ENCODE measurements at regions not wholly inside any gene's neighbourhood (a gene's known extent, or its start where the extent isn't known, plus 50 kb on each side); places are given as distances from the start of the nearest gene placed in this dataset.
"Not testable (repeated sequence)": the region's sequence is repeated elsewhere in the genome, so short reads cannot be mapped to it uniquely, and the experiment has no call there.

DNA sequence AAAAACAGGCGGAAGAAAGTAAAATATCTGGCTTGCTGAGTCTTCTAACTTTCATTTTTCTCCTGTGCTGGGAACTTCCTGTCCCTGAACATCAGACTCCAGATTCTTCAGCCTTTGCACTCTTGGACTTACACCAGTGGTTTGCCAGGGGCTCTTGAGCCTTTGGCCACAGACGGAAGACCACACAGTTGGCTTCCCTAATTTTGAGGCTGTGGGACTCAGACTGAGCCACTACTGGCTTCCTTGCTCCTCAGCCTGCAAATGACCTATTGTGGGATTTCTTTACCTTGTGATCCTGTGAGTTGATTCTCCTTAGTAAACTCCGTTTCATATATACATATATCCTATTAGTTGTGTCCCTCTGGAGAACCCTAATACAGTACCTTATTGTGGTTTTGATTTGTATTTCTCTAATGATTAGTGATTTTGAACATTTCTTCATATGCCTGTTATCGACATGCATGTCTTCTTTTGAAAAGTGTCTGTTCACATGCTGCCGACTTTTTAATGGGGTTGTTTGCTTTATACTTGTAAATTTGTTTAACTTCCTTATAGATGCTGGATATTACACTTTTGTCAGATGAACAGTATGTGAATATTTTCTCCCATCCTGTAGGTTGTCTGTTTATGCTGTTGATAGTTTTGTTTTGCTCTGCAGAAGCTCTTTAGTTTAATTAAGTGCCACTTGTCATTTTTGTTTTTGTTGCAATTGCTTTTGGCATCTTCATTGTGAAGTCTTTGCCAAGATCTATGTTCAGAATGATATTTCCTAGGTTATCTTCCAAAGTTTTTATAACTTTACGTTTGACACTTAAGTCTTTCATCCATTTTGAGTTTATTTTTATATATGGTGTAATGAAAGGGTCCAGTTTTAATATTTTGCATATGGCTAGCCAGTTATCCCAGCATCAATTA lies 348.8 kb upstream of the SETBP1 start:
- DNase-seq (ENCODE audit: low spot score) = no peak

GRCh38 chr18:44341759-44342158 lies 338.9 kb upstream of the SETBP1 start:
- no peak for DNase-seq (ENCODE audit: low spot score)

- DNase-seq (ENCODE audit: low spot score) = no peak
Observed at GRCh38 chr18:44342162-44342561, 338.5 kb upstream of the SETBP1 start.

DNA sequence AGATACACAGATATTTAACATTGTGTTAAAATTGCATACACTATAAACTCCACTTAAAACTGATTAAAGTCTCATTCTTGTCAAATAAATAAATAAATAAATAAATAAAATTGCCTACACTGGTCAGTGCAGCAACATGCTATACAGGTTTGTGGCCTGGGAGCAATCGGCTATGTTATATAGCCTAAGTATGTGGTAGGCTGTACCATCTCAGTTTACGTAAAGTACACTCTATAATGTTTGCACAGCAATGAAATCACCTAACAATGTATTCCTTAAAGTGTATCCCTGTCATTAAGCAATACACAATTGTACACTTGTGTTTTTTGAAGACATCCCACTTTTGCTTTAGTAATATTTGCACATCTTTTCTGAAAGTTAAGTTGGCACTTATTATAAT lies 337.7 kb upstream of the SETBP1 start:
- no peak for DNase-seq (ENCODE audit: low spot score)

DNA sequence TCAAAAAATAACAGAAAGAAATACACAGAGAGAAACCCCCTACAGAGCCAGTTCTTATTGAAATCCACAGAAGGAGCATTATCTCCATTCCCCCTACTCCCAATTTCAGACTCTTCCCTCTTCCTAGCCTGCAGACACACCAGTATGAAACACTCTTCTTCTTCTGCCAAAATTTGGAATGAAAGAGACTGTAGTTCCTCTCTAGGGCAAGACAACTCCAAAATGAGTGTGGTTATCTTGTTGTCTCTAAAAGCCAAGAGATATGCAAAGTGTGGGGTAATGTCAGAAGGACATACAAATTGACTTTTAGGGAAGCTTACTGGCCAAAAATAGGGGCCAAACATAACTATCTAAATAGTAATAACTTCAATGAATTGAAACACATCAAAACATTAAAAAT lies 337.1 kb upstream of the SETBP1 start:
- no peak for DNase-seq (ENCODE audit: low spot score)

- no peak for DNase-seq (ENCODE audit: low spot score)
Observed at GRCh38 chr18:44356566-44357157, 324.0 kb upstream of the SETBP1 start.

DNA sequence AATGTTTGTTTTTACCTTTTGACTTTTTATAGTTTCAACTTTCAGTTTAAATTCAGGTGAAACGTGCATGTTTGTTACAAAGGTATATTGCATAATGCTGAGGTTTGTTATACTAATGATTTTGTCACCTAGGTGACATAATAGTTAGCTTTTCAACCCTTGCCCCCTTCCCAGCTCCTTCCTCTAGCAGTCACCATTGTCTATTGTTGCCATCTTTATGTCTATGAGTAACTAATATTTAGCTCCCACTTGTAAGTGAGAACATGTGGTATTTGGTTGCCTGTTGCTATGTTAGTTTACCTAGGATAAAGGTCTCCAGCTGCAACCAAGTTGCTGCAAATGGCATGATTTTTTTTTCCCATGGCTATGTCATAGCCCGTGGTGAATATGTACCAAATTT lies 322.3 kb upstream of the SETBP1 start:
- DNase-seq (ENCODE audit: low spot score) = no peak

DNA sequence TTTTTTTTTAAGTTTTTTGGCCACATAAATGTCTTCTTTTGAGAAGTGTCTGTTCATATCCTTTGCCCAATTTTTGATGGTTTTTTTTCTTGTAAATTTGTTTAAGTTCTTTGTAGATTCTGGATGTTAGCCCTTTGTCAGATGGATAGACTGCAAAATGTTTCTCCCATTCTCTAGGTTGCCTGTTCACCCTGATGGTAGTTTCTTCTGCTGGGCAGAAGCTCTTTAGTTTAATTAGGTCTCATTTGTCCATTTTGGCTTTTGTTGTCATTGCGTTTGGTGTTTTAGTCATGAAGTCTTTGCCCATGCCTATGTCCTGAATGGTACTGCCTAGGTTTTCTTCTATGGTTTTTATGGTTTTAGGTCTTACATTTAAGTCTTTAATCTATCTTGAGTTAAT lies 320.9 kb upstream of the SETBP1 start:
- not testable (repeated sequence) for DNase-seq (ENCODE audit: low spot score)

DNA sequence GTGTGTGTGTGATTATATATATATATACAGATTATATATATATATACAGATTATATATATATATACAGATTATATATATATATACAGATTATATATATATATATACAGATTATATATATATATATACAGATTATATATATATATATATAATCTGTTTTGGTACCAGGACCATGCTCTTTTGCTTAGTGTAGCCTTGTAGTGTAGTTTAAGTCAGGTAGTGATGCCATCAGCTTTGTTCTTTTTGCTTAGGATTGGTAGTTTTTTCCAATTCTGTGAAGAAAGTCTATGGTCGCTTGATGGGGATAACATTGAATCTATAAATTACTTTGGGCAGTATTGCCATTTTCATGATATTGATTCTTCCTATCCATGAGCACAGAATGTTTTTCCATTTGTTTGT lies 318.5 kb upstream of the SETBP1 start:
- not testable (repeated sequence) for DNase-seq (ENCODE audit: low spot score)

DNA sequence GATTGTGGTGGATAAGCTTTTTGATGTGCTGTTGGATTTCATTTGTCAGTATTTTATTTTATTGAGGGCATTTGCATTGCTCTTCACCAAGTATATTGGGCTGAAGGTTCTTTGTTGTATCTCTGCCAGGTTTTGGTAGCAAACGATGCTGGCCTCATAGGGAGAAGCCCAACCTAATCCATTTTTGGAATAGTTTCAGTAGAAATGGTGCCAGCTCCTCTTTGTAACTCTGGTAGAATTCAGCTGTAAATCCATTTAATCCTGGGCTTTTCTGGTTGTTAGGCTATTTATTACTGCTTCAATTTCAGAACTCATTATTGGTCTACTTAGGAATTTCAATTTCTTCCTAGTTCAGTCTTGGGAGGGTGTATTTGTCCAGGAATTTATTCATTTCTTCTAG lies 309.8 kb upstream of the SETBP1 start:
- no peak for DNase-seq (ENCODE audit: low spot score)

GRCh38 chr18:44374966-44375365 lies 305.7 kb upstream of the SETBP1 start:
- no peak for DNase-seq (ENCODE audit: low spot score)

- DNase-seq (ENCODE audit: low spot score) = no peak
Observed at GRCh38 chr18:44386401-44386800, 294.3 kb upstream of the SETBP1 start.

DNA sequence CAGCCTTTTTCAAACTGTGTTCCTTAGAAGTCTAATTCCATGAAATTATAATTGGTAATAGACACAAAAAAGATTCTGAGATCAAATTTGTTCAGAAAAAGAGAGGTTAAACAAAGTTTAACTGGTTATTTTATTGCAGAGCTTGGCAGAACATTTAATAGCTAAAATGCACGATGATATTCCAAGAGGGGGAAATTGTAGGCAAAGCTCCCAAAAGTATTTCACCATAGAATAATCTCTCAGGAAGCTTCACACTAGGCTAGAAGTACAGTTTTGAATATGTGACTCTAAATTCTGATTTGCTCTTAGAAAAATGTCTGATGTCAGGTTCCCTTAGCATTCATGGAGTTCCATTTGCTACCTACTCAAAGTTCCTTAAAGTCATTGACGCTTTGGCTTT lies 292.4 kb upstream of the SETBP1 start:
- DNase-seq (ENCODE audit: low spot score) = no peak

DNA sequence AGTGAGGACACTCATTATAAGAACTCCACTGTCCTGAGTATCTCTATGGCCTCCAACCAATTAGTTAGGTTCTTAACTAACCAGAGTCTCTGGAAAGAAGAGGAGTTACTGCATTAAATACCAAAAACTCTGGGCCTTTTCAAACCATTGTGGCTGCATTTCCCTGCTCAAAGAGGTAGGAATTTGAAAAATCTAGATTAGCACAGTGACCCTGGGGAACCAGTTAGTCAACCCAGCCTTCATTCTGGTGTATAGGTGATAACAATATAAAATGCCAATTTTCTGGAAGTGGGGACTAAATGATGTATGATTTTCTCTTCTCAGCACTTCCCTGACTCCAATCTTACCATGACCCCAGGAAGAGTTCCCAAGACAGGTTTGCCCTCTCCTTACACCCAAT lies 287.8 kb upstream of the SETBP1 start:
- no peak for DNase-seq (ENCODE audit: low spot score)

DNA sequence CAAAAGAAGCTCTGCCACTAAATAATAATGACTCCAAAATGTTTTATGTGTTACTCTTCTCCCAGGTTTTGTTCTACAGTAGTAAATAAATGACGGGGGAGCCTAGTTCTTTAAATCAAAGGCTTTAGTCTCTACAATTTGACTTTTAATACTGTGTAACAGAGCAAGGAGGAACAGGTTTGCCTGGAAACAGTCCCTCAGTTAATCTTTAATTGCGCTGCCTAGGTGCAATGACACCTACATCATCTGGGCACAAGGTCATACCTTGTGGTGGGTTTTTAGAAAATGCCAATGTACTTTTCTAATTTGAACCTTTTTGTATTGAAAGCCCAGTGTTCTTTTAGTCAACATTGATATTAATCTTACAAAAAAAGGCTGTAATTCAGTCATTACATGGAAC lies 287.3 kb upstream of the SETBP1 start:
- no peak for DNase-seq (ENCODE audit: low spot score)

GRCh38 chr18:44396550-44396949 lies 284.1 kb upstream of the SETBP1 start:
- DNase-seq (ENCODE audit: low spot score) = no peak

DNA sequence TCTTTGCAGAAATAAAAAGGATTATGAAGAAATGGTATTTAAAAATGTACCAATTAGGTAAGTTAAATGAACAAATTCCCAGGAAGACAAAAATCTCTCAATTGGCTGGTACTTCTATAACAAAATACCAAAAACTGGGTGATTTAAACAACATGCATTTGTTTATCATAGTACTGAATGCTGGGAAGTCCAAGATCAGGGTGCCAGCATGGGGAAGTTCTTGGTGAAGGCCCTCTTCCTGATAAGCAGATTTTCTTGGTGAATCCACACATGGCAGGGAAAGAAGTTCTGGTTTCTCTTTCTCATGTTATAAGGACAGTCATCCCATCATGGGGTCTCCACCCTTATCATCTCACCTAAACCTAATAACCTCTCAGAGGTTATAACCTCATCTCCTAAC lies 271.6 kb upstream of the SETBP1 start:
- no peak for DNase-seq (ENCODE audit: low spot score)

- DNase-seq (ENCODE audit: low spot score) = no peak
Observed at GRCh38 chr18:44409515-44409914, 271.2 kb upstream of the SETBP1 start.

DNA sequence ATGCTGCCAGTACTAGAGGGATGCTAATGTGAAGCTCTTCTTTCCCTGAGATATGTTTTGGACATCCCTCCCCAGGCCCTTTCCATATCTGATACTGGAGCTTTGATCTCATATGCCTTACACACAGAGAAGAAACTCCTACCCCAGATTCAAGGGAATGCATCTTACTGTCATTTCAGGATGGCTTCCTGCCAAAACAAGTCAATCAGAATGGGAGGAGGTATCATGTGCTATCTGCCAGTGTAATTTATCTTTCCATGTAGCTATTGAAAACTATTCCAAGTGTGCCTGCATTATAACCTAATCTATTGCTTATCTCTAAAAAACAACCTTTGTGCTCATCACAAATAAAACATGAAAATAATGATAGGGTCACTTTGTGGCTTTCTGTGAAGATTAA lies 269.9 kb upstream of the SETBP1 start:
- DNase-seq (ENCODE audit: low spot score) = no peak

DNA sequence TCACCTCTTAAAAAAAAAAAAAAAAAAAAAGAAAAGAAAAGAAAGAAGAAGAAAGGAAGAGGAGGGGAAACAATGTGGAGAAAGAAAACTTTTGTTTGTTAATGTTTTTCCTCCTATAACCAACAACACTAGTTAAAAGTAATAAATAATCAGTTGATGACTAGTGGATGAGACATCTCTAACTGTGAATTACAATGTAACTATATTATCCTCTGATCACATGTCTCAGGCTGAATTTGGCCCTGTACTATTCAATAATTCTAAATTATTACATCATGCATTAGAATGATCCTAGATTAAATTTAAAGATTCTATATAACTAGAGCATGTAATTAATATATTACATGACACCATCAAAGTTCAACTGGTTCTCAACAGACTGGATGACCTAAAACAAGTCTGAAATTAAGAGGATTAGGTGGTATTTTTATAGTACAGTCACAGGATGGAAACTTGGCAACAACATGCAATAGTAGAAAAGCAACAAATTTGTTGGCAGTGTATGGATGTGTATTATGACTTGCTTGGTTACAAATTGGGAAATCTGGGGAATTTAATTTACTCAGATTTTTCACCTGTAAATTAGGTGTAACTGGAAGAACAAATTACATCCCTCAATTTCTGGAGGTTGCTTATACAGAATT lies 269.3 kb upstream of the SETBP1 start:
- DNase-seq (ENCODE audit: low spot score) = no peak

GRCh38 chr18:44411976-44412375 lies 268.7 kb upstream of the SETBP1 start:
- DNase-seq (ENCODE audit: low spot score) = no peak

DNA sequence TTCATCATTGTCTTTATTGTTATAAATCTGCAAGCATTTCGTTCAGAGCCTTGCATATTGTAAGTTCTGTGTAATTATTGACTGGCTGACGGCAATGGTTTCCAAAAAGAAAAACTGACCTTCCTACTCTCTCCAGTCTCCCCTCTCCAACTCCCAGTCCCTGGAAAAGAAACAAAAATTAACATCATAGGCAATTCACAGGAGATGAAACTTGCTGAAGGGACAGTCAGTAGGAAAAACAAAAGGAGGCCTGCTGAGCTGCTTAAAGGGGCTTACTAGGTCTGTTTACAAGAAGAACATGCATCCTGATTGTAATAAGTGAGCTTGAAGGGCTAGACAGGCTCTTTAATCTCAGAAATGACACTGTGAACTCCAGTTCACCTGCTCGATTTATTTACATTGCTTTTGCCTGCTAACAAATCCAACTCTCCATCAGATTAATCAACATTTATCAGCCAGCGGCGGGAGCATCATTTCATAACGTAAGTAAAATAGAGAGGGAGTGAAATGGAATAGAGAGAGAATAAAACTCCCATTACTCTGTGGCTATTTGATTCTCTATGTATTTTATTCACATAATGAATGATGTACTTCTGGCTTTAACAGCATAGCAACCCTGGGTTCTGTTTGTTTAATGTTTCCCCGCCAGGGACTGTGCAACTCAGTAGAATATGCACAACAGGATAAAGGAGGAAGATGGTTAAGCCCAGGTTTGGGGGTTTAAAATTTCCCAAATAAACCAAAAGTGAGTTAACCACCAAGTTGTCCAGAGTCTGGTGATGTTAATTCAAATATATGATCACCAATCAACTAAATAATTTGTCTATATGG lies 256.7 kb upstream of the SETBP1 start:
- no peak for DNase-seq (ENCODE audit: low spot score)

All from GM03348 (cell line).